ENCODE measurements at regions not wholly inside any gene's neighbourhood (a gene's known extent, or its start where the extent isn't known, plus 50 kb on each side); places are given as distances from the start of the nearest gene placed in this dataset.

- TF ChIP-seq, protein P1, sequence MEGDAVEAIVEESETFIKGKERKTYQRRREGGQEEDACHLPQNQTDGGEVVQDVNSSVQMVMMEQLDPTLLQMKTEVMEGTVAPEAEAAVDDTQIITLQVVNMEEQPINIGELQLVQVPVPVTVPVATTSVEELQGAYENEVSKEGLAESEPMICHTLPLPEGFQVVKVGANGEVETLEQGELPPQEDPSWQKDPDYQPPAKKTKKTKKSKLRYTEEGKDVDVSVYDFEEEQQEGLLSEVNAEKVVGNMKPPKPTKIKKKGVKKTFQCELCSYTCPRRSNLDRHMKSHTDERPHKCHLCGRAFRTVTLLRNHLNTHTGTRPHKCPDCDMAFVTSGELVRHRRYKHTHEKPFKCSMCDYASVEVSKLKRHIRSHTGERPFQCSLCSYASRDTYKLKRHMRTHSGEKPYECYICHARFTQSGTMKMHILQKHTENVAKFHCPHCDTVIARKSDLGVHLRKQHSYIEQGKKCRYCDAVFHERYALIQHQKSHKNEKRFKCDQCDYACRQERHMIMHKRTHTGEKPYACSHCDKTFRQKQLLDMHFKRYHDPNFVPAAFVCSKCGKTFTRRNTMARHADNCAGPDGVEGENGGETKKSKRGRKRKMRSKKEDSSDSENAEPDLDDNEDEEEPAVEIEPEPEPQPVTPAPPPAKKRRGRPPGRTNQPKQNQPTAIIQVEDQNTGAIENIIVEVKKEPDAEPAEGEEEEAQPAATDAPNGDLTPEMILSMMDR (IDR thresholded peaks at IDR 0.05): no peak
- no peak for TF ChIP-seq ZFX (IDR thresholded peaks at IDR 0.05; ENCODE audit: borderline replicate concordance)
- H3K27ac ChIP-seq: no peak overlapping the region
These were observed 61.7 kb upstream of the ELN start for GRCh38 chr7:73966062-73966940.

DNA sequence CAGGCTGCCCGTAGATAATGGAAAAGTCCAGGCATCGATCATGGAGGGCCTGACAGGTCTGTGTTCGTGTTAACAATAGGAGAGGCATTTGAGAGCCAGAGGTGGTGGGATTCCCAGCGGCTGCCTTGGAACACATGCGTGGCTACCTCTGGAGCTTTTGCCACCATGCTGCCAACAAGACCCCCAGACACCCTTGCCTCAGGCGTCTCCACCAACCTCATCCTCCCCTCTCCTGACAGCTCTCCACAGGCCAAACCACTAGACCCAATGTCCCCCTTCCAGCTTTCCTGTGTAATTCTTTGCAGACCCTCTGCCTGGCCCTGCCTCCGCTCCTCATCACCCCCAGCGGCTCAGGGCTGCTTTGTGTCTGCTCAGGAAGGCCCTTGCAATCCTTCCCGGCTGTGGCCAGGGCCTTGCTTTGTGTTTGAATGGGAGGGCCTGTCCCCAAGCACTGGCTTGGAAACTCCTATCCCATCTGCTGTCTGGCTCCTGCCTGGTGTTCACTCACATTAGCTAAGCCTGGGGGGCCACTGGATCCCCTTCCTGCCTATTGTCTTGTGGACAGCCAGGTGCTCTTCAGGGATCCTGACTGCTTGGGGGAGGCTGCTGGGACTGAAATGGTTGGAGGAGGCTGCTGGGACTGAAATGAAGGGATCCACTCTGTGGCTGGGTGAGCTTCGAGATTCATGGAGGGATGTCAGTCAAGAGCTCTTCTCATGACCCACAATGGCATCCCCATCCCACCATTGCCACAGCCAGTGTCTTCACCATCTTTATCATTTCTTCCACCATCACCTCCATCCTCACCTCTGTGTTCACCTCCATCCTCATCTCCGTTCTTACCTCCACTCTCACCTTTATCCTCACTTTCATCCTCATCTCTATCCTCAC, 60.8 kb upstream of the ELN start:
- H3K27ac ChIP-seq: no peak overlapping the region
- TF ChIP-seq, protein P1 (IDR thresholded peaks at IDR 0.05): no peak
- TF ChIP-seq ZFX (IDR thresholded peaks at IDR 0.05; ENCODE audit: borderline replicate concordance): no peak

DNA sequence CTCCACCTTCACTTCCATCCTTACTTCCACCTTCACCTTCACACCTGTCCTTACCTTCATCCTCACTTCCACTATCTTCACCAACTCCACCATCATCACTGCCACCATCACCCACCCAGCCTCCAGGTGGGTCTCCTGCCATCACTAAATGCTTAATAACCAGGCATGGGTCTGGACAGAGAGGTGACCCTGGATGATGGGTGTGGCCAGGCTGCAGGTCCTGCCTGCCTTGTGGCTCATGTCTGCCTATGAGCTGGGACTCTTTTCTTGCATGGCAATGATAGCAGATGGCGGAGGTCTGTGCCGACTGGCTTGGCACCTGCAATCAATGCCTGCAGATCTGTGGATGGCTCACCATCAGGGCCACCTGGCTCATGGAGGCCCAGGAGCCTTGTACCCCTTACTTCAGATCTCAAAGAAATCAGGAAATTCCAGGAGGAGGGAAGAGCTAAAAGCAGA, 60.1 kb upstream of the ELN start:
- H3K27ac ChIP-seq: no peak overlapping the region
- TF ChIP-seq, protein P1 (IDR thresholded peaks at IDR 0.05): no peak
- TF ChIP-seq ZFX (IDR thresholded peaks at IDR 0.05; ENCODE audit: borderline replicate concordance): no peak

GRCh38 chr7:73968487-73968886, 59.5 kb upstream of the ELN start:
- TF ChIP-seq, protein P1 (IDR thresholded peaks at IDR 0.05): no peak
- TF ChIP-seq ZFX (IDR thresholded peaks at IDR 0.05; ENCODE audit: borderline replicate concordance): no peak
- no peak overlapping the region for H3K27ac ChIP-seq

- no peak overlapping the region for H3K27ac ChIP-seq
- no peak for TF ChIP-seq ZFX (IDR thresholded peaks at IDR 0.05; ENCODE audit: borderline replicate concordance)
- TF ChIP-seq, protein P1 (IDR thresholded peaks at IDR 0.05): no peak
These were observed 58.0 kb upstream of the ELN start for GRCh38 chr7:73969991-73970390.

GRCh38 chr7:73970801-73971229, 57.2 kb upstream of the ELN start:
- H3K27ac ChIP-seq: no peak overlapping the region
- TF ChIP-seq, protein P1 (IDR thresholded peaks at IDR 0.05): no peak
- TF ChIP-seq ZFX (IDR thresholded peaks at IDR 0.05; ENCODE audit: borderline replicate concordance): no peak

Measured in 22Rv1 (cell line).